Endothelial cell of umbilical vein (primary cell): ENCODE measurements at regions not wholly inside any gene's neighbourhood (a gene's known extent, or its start where the extent isn't known, plus 50 kb on each side); places are given as distances from the start of the nearest gene placed in this dataset.

Experiments
- BruUV-seq: library from RNA; stranded (reverse); fragments of 400-500 nt; replicated peaks from 2 replicates; lab custom pipeline; 2021; lab: Mats Ljungman, UMichigan
- CTCF ChIA-PET: fragments of 300-600, 350-600 bp; sonication (Branson Sonifier 250); formaldehyde crosslinking; loops from one replicate; lab custom pipeline; 2021; ENCODE audit warnings: antibody characterized with exemption, inconsistent platforms; lab: Charles Lee
- POLR2A ChIA-PET: fragments of 300-600, 350-600 bp; sonication (Branson Sonifier 250); formaldehyde crosslinking; loops from one replicate; lab custom pipeline; 2021; ENCODE audit warnings: antibody characterized with exemption, inconsistent platforms; lab: Charles Lee
- DNase-seq: peaks from one replicate; pipeline ENCODE4 v3.0.0-alpha.2; 2011; ENCODE audit warnings: low read depth, low spot score
- FAIRE-seq: peaks from 2 replicates; lab custom pipeline; 2011; peaks lifted over from hg19 to GRCh38; lab: Jason Lieb, UNC
- H2AFZ ChIP-seq: 2 replicates; pipeline ENCODE4 v1.6.0; 2012; ENCODE audit warnings: low read depth, low read length, control low read depth, inconsistent platforms
- H3K27ac ChIP-seq: 2 replicates; pipeline ENCODE4 v1.5.1; 2011; ENCODE audit warnings: low read depth, mild to moderate bottlenecking, control low read depth, low read length, moderate library complexity; ENCODE audit not compliant: insufficient read depth
- H3K27me3 ChIP-seq, 2 experiments: 2 replicates each; pipeline versions ENCODE4 v1.6.0 to v1.6.1; 2011; ENCODE audit warnings: low read length in 2 of 2, mixed read lengths in 1 of 2; ENCODE audit not compliant: control insufficient read depth in 2 of 2, insufficient read depth in 2 of 2
- H3K36me3 ChIP-seq, 2 experiments: 2 replicates in 1 of 2; 3 replicates in 1 of 2; pipeline ENCODE4 v1.5.1; 2011; ENCODE audit warnings: low read length in 2 of 2, mild to moderate bottlenecking in 1 of 2, moderate library complexity in 1 of 2; ENCODE audit not compliant: control insufficient read depth in 2 of 2, insufficient read depth in 2 of 2; ENCODE audit errors: extremely low read depth in 1 of 2
- H3K4me1 ChIP-seq: 3 replicates; pipeline ENCODE4 v1.5.1; 2011; ENCODE audit warnings: mild to moderate bottlenecking, low read length; ENCODE audit not compliant: control insufficient read depth, insufficient read depth; ENCODE audit errors: extremely low read depth
- H3K4me2 ChIP-seq: 2 replicates; pipeline ENCODE4 v1.6.1; 2011; ENCODE audit warnings: low read length, control low read depth, mixed read lengths; ENCODE audit not compliant: insufficient read depth
- H3K4me3 ChIP-seq, 3 experiments: fragments of 200-600 bp in 1 of 3; sonication (generic), shearing (Covaris generic) in 1 of 3; replicated peaks in 1 of 3; 2 replicates each; pipeline ENCODE4 v1.5.1; 2011 to 2016; ENCODE audit warnings: control low read depth in 3 of 3, low read length in 3 of 3, mild to moderate bottlenecking in 2 of 3, inconsistent platforms in 1 of 3, low read depth in 1 of 3, moderate library complexity in 1 of 3; ENCODE audit not compliant: insufficient read depth in 1 of 3
- H3K79me2 ChIP-seq: 2 replicates; pipeline ENCODE4 v1.6.0; 2012; ENCODE audit warnings: low read length, inconsistent platforms; ENCODE audit not compliant: control insufficient read depth, insufficient read depth
- H3K9ac ChIP-seq: replicated peaks from 2 replicates; pipeline ENCODE3; 2011; ENCODE audit warnings: low read length, control low read depth; ENCODE audit not compliant: insufficient read depth; ENCODE audit errors: extremely low read depth
- H3K9me1 ChIP-seq: replicated peaks from 3 replicates; pipeline ENCODE4 v1.6.0; 2011; ENCODE audit warnings: mild to moderate bottlenecking, low read length; ENCODE audit not compliant: control insufficient read depth, insufficient read depth; ENCODE audit errors: extremely low read depth
- H3K9me3 ChIP-seq: replicated peaks from 2 replicates; pipeline ENCODE4 v1.5.1; 2012; ENCODE audit warnings: low read length, inconsistent platforms; ENCODE audit not compliant: control insufficient read depth, insufficient read depth
- H4K20me1 ChIP-seq: replicated peaks from 2 replicates; pipeline ENCODE3; 2011; ENCODE audit warnings: mild to moderate bottlenecking, low read length; ENCODE audit not compliant: control insufficient read depth, insufficient read depth; ENCODE audit errors: extremely low read depth
- CTCF ChIP-seq, 2 donors: IDR thresholded peaks; 1 replicate in 1 of 2; 2 replicates in 1 of 2; pipeline ENCODE4 v1.5.1; 2011; ENCODE audit warnings: low read length in 2 of 2, mild to moderate bottlenecking in 2 of 2, moderate library complexity in 2 of 2, control low read depth in 1 of 2, inconsistent platforms in 1 of 2, low read depth in 1 of 2; ENCODE audit not compliant: insufficient read depth in 1 of 2; ENCODE audit errors: extremely low read depth in 1 of 2
- EZH2 ChIP-seq: IDR thresholded peaks from 2 replicates; pipeline ENCODE4 v1.6.1; 2012; ENCODE audit warnings: borderline replicate concordance, low read depth, mild to moderate bottlenecking, moderate library complexity, low read length, inconsistent platforms; ENCODE audit not compliant: severe bottlenecking
- FOS ChIP-seq: IDR thresholded peaks from 2 replicates; pipeline ENCODE4 v1.6.1; 2011; ENCODE audit warnings: mild to moderate bottlenecking, low read length, moderate library complexity, borderline replicate concordance; ENCODE audit not compliant: insufficient read depth
- GATA2 ChIP-seq: IDR thresholded peaks from 2 replicates; pipeline ENCODE4 v1.7.0; 2011; ENCODE audit warnings: low read depth, mild to moderate bottlenecking, moderate library complexity, mixed read lengths, low read length; ENCODE audit not compliant: insufficient read length, insufficient read depth
- JUN ChIP-seq: IDR thresholded peaks from 2 replicates; pipeline ENCODE4 v1.6.1; 2011; ENCODE audit warnings: borderline replicate concordance, low read depth; ENCODE audit not compliant: insufficient read length, insufficient read depth
- MAX ChIP-seq: IDR thresholded peaks from 2 replicates; pipeline ENCODE4 v1.6.1; 2011; ENCODE audit not compliant: insufficient read depth, insufficient read length
- MYC ChIP-seq: IDR thresholded peaks from one replicate; pipeline ENCODE4 v1.6.1; 2011; ENCODE audit warnings: mild to moderate bottlenecking, low read depth, low read length
- POLR2A ChIP-seq: IDR thresholded peaks from 2 replicates; pipeline ENCODE4 v1.6.1; 2012; ENCODE audit warnings: low read depth, mild to moderate bottlenecking, control low read depth, low read length
- POLR2AphosphoS5 ChIP-seq: IDR thresholded peaks from 2 replicates; pipeline ENCODE4 v1.6.1; 2012; ENCODE audit warnings: low read depth, mild to moderate bottlenecking, control low read depth, low read length, moderate library complexity; ENCODE audit not compliant: insufficient read depth
- dilution Hi-C: fragments of 300-500 bp; cut with MboI; formaldehyde crosslinking; loops from one replicate; pipeline ENCODE4 v1.15.0; 2019; ENCODE audit warnings: low sequenced_read_pairs; ENCODE audit not compliant: extremely low pct_ligation_motif_present
- intact Hi-C: fragments of 100-400 bp; cut with micrococcal nuclease; formaldehyde crosslinking; loops from one replicate; pipeline ENCODE4 v1.10.0; 2022

GRCh38 chr6:14797875-14798593 lies 447.8 kb upstream of the JARID2 start:
- dilution Hi-C loops (no loop called here), intact Hi-C loops (no loop called here)
- Histone ChIP-seq H3K4me3 (no peak overlapping the region), H4K20me1 (no peaks in the 10 kb centered on the region), H3K9me3 (no peaks in the 10 kb centered on the region), H3K4me1 (no peaks in the 10 kb centered on the region), H3K4me2 (no peak overlapping the region), H2AFZ (no peak overlapping the region), H3K9ac (no peak overlapping the region), H3K79me2 (no peaks in the 10 kb centered on the region), H3K27ac (no peak overlapping the region), H3K27me3 (no peaks in the 10 kb centered on the region), H3K9me1 (no peaks in the 10 kb centered on the region), H3K36me3 (no peaks in the 10 kb centered on the region)
- BruUV-seq, result no TSS peak
- no peak for TF ChIP-seq POLR2AphosphoS5
- TF ChIP-seq EZH2, result no peak
- no peak for TF ChIP-seq JUN
- TF ChIP-seq MYC, result no peak
- TF ChIP-seq FOS, result no peak
- no peak for TF ChIP-seq MAX
- no peak for TF ChIP-seq POLR2A
- TF ChIP-seq CTCF (IDR thresholded peaks at IDR 0.05; ENCODE audit: extremely low read depth in 1 of 2, insufficient read depth in 1 of 2, low read depth in 1 of 2, low read length in 2 of 2), result no peak
- no peak for TF ChIP-seq GATA2
- FAIRE-seq (no peak), DNase-seq (no peak)
- CTCF ChIA-PET, result no interaction called here
- POLR2A ChIA-PET, result no interaction called here
